ENCODE measurements at regions not wholly inside any gene's neighbourhood (a gene's known extent, or its start where the extent isn't known, plus 50 kb on each side); places are given as distances from the start of the nearest gene placed in this dataset.

GRCh38 chr2:120604767-120605166 is 130.9 kb upstream of the GLI2 start:
- no peak overlapping the region for H3K4me2 ChIP-seq (ENCODE audit: low read length)
- H3K36me3 ChIP-seq (ENCODE audit: insufficient read depth, low read length): no peaks in the 10 kb centered on the region
- H4K20me1 ChIP-seq (ENCODE audit: insufficient read depth, low read length): no peaks in the 10 kb centered on the region

GRCh38 chr2:120605231-120605935 is 130.3 kb upstream of the GLI2 start:
- H3K9me3 ChIP-seq (ENCODE audit: low read length): no peaks in the 10 kb centered on the region
- no peak overlapping the region for H3K4me3 ChIP-seq (ENCODE audit: low read depth, low read length, poor library complexity, severe bottlenecking)
- no peaks in the 10 kb centered on the region for H3F3A ChIP-seq (ENCODE audit: insufficient read depth, low read length)
- no peak overlapping the region for H2AFZ ChIP-seq (ENCODE audit: low read length)
- H3K9ac ChIP-seq (ENCODE audit: low read length): no peak overlapping the region
- H3K9me2 ChIP-seq (ENCODE audit: low read depth, low read length): no peaks in the 10 kb centered on the region
- H3K27me3 ChIP-seq (ENCODE audit: insufficient read depth, low read length): 0 out of 2 replicates have a peak, but pooled peaks cover 9% of the 10 kb centered on the region
- no peak overlapping the region for H3K27ac ChIP-seq (ENCODE audit: low read depth, low read length, poor library complexity, severe bottlenecking)
- no peaks in the 10 kb centered on the region for H4K20me1 ChIP-seq (ENCODE audit: insufficient read depth, low read length)
- H3K36me3 ChIP-seq (ENCODE audit: insufficient read depth, low read length): no peaks in the 10 kb centered on the region
- no peak for TF ChIP-seq CTCF (IDR thresholded peaks at IDR 0.05; ENCODE audit: low read length)
- H3K79me2 ChIP-seq (ENCODE audit: insufficient read depth, low read length): no peaks in the 10 kb centered on the region
- H3K4me1 ChIP-seq (ENCODE audit: insufficient read depth, low read length, severe bottlenecking): no peaks in the 10 kb centered on the region
- H3K4me2 ChIP-seq (ENCODE audit: low read length): no peak overlapping the region

More at GRCh38 chr2:120604767-120605166, 130.9 kb upstream of the GLI2 start:
- no peak for TF ChIP-seq CTCF (IDR thresholded peaks at IDR 0.05; ENCODE audit: low read length)
- TF ChIP-seq EZH2 (IDR thresholded peaks at IDR 0.05; ENCODE audit: borderline replicate concordance, low read length): no peak
- Histone ChIP-seq H3K9me2 (ENCODE audit: low read depth, low read length) (no peaks in the 10 kb centered on the region), H3F3A (ENCODE audit: insufficient read depth, low read length) (no peaks in the 10 kb centered on the region), H3K9ac (ENCODE audit: low read length) (no peak overlapping the region), H2AFZ (ENCODE audit: low read length) (no peak overlapping the region), H3K27ac (ENCODE audit: low read depth, low read length, poor library complexity, severe bottlenecking) (no peak overlapping the region), H3K4me1 (ENCODE audit: insufficient read depth, low read length, severe bottlenecking) (no peaks in the 10 kb centered on the region), H3K4me3 (ENCODE audit: low read depth, low read length, poor library complexity, severe bottlenecking) (no peak overlapping the region), H3K9me3 (ENCODE audit: low read length) (no peaks in the 10 kb centered on the region), H3K27me3 (ENCODE audit: insufficient read depth, low read length) (0 out of 2 replicates have a peak, but pooled peaks cover 9% of the 10 kb centered on the region), H3K79me2 (ENCODE audit: insufficient read depth, low read length) (no peaks in the 10 kb centered on the region)

- Histone ChIP-seq H3K27ac (ENCODE audit: low read depth, low read length, poor library complexity, severe bottlenecking) (no peak overlapping the region), H3K27me3 (ENCODE audit: insufficient read depth, low read length) (0 out of 2 replicates have a peak, but pooled peaks cover 9% of the 10 kb centered on the region), H3K9me3 (ENCODE audit: low read length) (no peaks in the 10 kb centered on the region), H3F3A (ENCODE audit: insufficient read depth, low read length) (no peaks in the 10 kb centered on the region), H4K20me1 (ENCODE audit: insufficient read depth, low read length) (no peaks in the 10 kb centered on the region), H3K79me2 (ENCODE audit: insufficient read depth, low read length) (no peaks in the 10 kb centered on the region), H3K9ac (ENCODE audit: low read length) (no peak overlapping the region), H3K4me3 (ENCODE audit: low read depth, low read length, poor library complexity, severe bottlenecking) (no peak overlapping the region), H3K36me3 (ENCODE audit: insufficient read depth, low read length) (no peaks in the 10 kb centered on the region), H3K4me2 (ENCODE audit: low read length) (no peak overlapping the region), H3K9me2 (ENCODE audit: low read depth, low read length) (no peaks in the 10 kb centered on the region), H2AFZ (ENCODE audit: low read length) (no peak overlapping the region), H3K4me1 (ENCODE audit: insufficient read depth, low read length, severe bottlenecking) (no peaks in the 10 kb centered on the region)
- TF ChIP-seq CTCF (IDR thresholded peaks at IDR 0.05; ENCODE audit: low read length) (no peak), EZH2 (IDR thresholded peaks at IDR 0.05; ENCODE audit: borderline replicate concordance, low read length) (no peak)
Observed at GRCh38 chr2:120606280-120606679, 129.4 kb upstream of the GLI2 start.

Measured in OCI-LY1 (cell line).